Right atrium auricular region (tissue), 2 donors: ENCODE measurements at regions not wholly inside any gene's neighbourhood (a gene's known extent, or its start where the extent isn't known, plus 50 kb on each side); places are given as distances from the start of the nearest gene placed in this dataset.
"Not testable (repeated sequence)": the region's sequence is repeated elsewhere in the genome, so short reads cannot be mapped to it uniquely, and the experiment has no call there.

ENCODE experiments used
- DNase-seq: peaks from one replicate; pipeline ENCODE4 v3.0.0-alpha.2; 2019; ENCODE audit warnings: low spot score
- H3K27ac ChIP-seq, 2 donors: fragments of 200-600 bp; sonication (generic); 1 replicate in 1 of 2; 2 replicates in 1 of 2; pipeline ENCODE4 v1.5.1; 2016 to 2019
- H3K27me3 ChIP-seq, 2 donors: fragments of 200-600 bp; sonication (generic); one replicate each; pipeline versions ENCODE4 v1.5.1 to v1.6.0; 2017 to 2019
- H3K36me3 ChIP-seq: fragments of 200-600 bp; sonication (generic); one replicate; pipeline ENCODE4 v1.5.1; 2016
- H3K4me1 ChIP-seq, 2 donors: fragments of 200-600 bp; sonication (generic); one replicate each; pipeline versions ENCODE4 v1.5.1 to v1.6.0; 2017 to 2019
- H3K4me3 ChIP-seq, 2 donors: fragments of 200-600 bp; sonication (generic); 1 replicate in 1 of 2; 2 replicates in 1 of 2; pipeline ENCODE4 v1.5.1; 2017 to 2019; ENCODE audit warnings: mild to moderate bottlenecking in 1 of 2, moderate library complexity in 1 of 2
- H3K9me3 ChIP-seq, 2 donors: fragments of 200-600 bp; sonication (generic); one replicate each; pipeline ENCODE4 v1.5.1; 2019
- CTCF ChIP-seq, 2 donors: fragments of 200-600 bp; sonication (generic); IDR thresholded peaks; one replicate each; pipeline ENCODE4 v1.5.1; 2019; ENCODE audit warnings: antibody characterized with exemption in 2 of 2

- Histone ChIP-seq H3K36me3 (no peaks in the 10 kb centered on the region), H3K27me3 (no peaks in the 10 kb centered on the region), H3K9me3 (no peaks in the 10 kb centered on the region), H3K4me3 (no peak overlapping the region), H3K27ac (no peak overlapping the region), H3K4me1 (no peaks in the 10 kb centered on the region)
- no peak for DNase-seq
- no peak for TF ChIP-seq CTCF (IDR thresholded peaks at IDR 0.05)
Measured at GRCh38 chr3:145903472-145904013, 257.4 kb downstream of the PLOD2 start.

GRCh38 chr3:145904138-145904537 lies 256.8 kb downstream of the PLOD2 start:
- Histone ChIP-seq H3K4me1 (no peaks in the 10 kb centered on the region), H3K27me3 (no peaks in the 10 kb centered on the region), H3K9me3 (no peaks in the 10 kb centered on the region), H3K27ac (no peak overlapping the region), H3K4me3 (no peak overlapping the region), H3K36me3 (no peaks in the 10 kb centered on the region)
- no peak for DNase-seq
- no peak for TF ChIP-seq CTCF (IDR thresholded peaks at IDR 0.05)

- H3K9me3 ChIP-seq: no peaks in the 10 kb centered on the region
- H3K4me3 ChIP-seq: no peak overlapping the region
- H3K27me3 ChIP-seq: no peaks in the 10 kb centered on the region
- no peaks in the 10 kb centered on the region for H3K36me3 ChIP-seq
- TF ChIP-seq CTCF (IDR thresholded peaks at IDR 0.05): no peak
- H3K4me1 ChIP-seq: no peaks in the 10 kb centered on the region
- DNase-seq: no peak
- H3K27ac ChIP-seq: no peak overlapping the region
Measured at GRCh38 chr3:145906301-145906700, 254.7 kb downstream of the PLOD2 start.

GRCh38 chr3:145906755-145907154 lies 254.2 kb downstream of the PLOD2 start:
- Histone ChIP-seq H3K27ac (no peak overlapping the region), H3K27me3 (no peaks in the 10 kb centered on the region), H3K4me1 (no peaks in the 10 kb centered on the region), H3K36me3 (no peaks in the 10 kb centered on the region), H3K4me3 (no peak overlapping the region), H3K9me3 (no peaks in the 10 kb centered on the region)
- TF ChIP-seq CTCF (IDR thresholded peaks at IDR 0.05): no peak
- no peak for DNase-seq

GRCh38 chr3:145911016-145911415 lies 250.0 kb downstream of the PLOD2 start:
- H3K27me3 ChIP-seq: no peaks in the 10 kb centered on the region
- H3K4me1 ChIP-seq: no peaks in the 10 kb centered on the region
- no peaks in the 10 kb centered on the region for H3K36me3 ChIP-seq
- no peak for TF ChIP-seq CTCF (IDR thresholded peaks at IDR 0.05)
- no peak for DNase-seq
- H3K27ac ChIP-seq: no peak overlapping the region
- H3K9me3 ChIP-seq: no peaks in the 10 kb centered on the region
- no peak overlapping the region for H3K4me3 ChIP-seq

- no peak for DNase-seq
- Histone ChIP-seq H3K27ac (no peak overlapping the region), H3K36me3 (no peaks in the 10 kb centered on the region), H3K4me1 (no peaks in the 10 kb centered on the region), H3K9me3 (no peaks in the 10 kb centered on the region), H3K4me3 (no peak overlapping the region), H3K27me3 (no peaks in the 10 kb centered on the region)
- no peak for TF ChIP-seq CTCF (IDR thresholded peaks at IDR 0.05)
Measured at GRCh38 chr3:145915787-145916186, 245.2 kb downstream of the PLOD2 start.

GRCh38 chr3:145927736-145928135 lies 233.2 kb downstream of the PLOD2 start:
- DNase-seq, H3K27ac ChIP-seq, H3K27me3 ChIP-seq, H3K36me3 ChIP-seq, H3K4me1 ChIP-seq, H3K9me3 ChIP-seq, H3K4me3 ChIP-seq: not testable (repeated sequence)
